ENCODE measurements at regions not wholly inside any gene's neighbourhood (a gene's known extent, or its start where the extent isn't known, plus 50 kb on each side); places are given as distances from the start of the nearest gene placed in this dataset.

DNA sequence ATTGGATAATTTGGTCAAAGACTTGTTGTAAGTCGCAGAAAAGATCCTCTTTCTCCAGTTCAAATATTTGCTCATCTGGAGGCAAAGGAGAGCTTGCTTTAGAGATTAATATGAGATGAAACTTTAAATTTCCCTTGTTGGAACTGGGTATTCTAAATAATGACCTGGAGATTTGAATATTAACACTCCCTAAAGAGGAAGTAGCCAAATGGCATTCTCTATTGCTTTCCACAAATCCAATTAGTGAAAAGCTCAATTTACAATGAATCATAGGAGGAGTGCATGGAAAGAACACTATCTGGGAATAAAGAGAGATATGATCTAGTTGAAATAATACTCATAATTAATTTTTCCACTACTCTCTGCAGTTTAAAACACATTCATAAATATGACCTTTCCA lies 641.6 kb upstream of the TENM4 start:
- no peak for TF ChIP-seq POLR2A (IDR thresholded peaks at IDR 0.05; ENCODE audit: low read length)
- TF ChIP-seq, protein P1, sequence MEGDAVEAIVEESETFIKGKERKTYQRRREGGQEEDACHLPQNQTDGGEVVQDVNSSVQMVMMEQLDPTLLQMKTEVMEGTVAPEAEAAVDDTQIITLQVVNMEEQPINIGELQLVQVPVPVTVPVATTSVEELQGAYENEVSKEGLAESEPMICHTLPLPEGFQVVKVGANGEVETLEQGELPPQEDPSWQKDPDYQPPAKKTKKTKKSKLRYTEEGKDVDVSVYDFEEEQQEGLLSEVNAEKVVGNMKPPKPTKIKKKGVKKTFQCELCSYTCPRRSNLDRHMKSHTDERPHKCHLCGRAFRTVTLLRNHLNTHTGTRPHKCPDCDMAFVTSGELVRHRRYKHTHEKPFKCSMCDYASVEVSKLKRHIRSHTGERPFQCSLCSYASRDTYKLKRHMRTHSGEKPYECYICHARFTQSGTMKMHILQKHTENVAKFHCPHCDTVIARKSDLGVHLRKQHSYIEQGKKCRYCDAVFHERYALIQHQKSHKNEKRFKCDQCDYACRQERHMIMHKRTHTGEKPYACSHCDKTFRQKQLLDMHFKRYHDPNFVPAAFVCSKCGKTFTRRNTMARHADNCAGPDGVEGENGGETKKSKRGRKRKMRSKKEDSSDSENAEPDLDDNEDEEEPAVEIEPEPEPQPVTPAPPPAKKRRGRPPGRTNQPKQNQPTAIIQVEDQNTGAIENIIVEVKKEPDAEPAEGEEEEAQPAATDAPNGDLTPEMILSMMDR (IDR thresholded peaks at IDR 0.05) = no peak
- TF ChIP-seq, protein P2, sequence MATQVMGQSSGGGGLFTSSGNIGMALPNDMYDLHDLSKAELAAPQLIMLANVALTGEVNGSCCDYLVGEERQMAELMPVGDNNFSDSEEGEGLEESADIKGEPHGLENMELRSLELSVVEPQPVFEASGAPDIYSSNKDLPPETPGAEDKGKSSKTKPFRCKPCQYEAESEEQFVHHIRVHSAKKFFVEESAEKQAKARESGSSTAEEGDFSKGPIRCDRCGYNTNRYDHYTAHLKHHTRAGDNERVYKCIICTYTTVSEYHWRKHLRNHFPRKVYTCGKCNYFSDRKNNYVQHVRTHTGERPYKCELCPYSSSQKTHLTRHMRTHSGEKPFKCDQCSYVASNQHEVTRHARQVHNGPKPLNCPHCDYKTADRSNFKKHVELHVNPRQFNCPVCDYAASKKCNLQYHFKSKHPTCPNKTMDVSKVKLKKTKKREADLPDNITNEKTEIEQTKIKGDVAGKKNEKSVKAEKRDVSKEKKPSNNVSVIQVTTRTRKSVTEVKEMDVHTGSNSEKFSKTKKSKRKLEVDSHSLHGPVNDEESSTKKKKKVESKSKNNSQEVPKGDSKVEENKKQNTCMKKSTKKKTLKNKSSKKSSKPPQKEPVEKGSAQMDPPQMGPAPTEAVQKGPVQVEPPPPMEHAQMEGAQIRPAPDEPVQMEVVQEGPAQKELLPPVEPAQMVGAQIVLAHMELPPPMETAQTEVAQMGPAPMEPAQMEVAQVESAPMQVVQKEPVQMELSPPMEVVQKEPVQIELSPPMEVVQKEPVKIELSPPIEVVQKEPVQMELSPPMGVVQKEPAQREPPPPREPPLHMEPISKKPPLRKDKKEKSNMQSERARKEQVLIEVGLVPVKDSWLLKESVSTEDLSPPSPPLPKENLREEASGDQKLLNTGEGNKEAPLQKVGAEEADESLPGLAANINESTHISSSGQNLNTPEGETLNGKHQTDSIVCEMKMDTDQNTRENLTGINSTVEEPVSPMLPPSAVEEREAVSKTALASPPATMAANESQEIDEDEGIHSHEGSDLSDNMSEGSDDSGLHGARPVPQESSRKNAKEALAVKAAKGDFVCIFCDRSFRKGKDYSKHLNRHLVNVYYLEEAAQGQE (IDR thresholded peaks at IDR 0.05) = no peak
- TF ChIP-seq NPAS2 (CRISPR knock-in tag; IDR thresholded peaks at IDR 0.05; ENCODE audit: borderline replicate concordance) = no peak
